SHP77 treated with DMSO at 0.1 percent for 48 hours (cell line): ENCODE measurements at regions not wholly inside any gene's neighbourhood (a gene's known extent, or its start where the extent isn't known, plus 50 kb on each side); places are given as distances from the start of the nearest gene placed in this dataset.
"Not testable (repeated sequence)": the region's sequence is repeated elsewhere in the genome, so short reads cannot be mapped to it uniquely, and the experiment has no call there.

Experiments
- DNase-seq: peaks from one replicate; lab custom pipeline; 2025; lab: John Stamatoyannopoulos, UW

GRCh38 chr4:11842620-11843263, 414.0 kb upstream of the HS3ST1 start:
- peak; percentile 1 for DNase-seq

- no peak for DNase-seq
Measured at GRCh38 chr4:11839889-11840288, 411.2 kb upstream of the HS3ST1 start.

DNA sequence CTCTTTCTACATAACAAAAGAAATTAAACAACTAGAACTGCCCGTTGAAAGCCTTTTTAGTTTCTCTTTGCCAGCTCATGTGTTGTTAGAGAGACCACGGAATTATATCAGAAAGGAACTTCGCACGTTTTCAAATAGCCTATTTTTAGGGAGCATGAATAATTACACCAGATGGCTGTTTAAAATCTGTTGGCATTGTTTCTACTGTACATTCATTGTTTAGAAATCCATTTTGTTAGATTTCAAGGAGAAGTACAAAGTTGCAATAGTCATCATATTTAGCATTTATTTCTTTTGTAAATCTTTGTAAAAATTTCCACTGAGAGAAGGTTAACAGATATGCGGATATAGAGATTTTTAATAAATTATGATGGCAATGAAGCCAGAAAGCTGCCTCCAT, 403.0 kb upstream of the HS3ST1 start:
- no peak for DNase-seq

DNA sequence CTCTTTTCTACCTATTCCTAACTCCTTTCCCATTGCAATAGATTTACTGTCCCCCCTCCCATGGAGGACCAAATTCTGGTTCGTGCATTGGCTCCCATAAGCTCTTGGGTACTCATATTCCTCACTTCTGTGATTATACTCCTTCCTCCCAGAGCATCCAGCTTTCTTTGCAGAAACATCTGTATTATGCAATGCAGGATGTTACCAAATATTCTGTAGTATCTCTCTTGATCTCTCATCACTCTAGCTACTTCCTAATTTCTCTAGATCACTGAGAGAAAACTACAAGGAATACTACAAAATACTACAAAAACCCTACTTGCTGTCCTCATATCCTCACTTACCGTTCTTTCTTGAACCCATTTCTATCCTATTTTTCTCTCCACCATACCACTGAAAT, 395.9 kb upstream of the HS3ST1 start:
- DNase-seq, result no peak

GRCh38 chr4:11821772-11822430, 393.2 kb upstream of the HS3ST1 start:
- DNase-seq, result no peak

- no peak for DNase-seq
Measured at GRCh38 chr4:11817088-11817487, 388.4 kb upstream of the HS3ST1 start.

GRCh38 chr4:11814758-11815157, 386.1 kb upstream of the HS3ST1 start:
- no peak for DNase-seq

GRCh38 chr4:11813951-11814446, 385.3 kb upstream of the HS3ST1 start:
- no peak for DNase-seq

GRCh38 chr4:11811521-11811920, 382.8 kb upstream of the HS3ST1 start:
- not testable (repeated sequence) for DNase-seq

GRCh38 chr4:11805842-11806241, 377.1 kb upstream of the HS3ST1 start:
- DNase-seq, result no peak

GRCh38 chr4:11801466-11802446, 373.1 kb upstream of the HS3ST1 start:
- no peak for DNase-seq

GRCh38 chr4:11799196-11799595, 370.5 kb upstream of the HS3ST1 start:
- DNase-seq, result no peak

- no peak for DNase-seq
Measured at GRCh38 chr4:11791797-11792196, 363.1 kb upstream of the HS3ST1 start.

DNA sequence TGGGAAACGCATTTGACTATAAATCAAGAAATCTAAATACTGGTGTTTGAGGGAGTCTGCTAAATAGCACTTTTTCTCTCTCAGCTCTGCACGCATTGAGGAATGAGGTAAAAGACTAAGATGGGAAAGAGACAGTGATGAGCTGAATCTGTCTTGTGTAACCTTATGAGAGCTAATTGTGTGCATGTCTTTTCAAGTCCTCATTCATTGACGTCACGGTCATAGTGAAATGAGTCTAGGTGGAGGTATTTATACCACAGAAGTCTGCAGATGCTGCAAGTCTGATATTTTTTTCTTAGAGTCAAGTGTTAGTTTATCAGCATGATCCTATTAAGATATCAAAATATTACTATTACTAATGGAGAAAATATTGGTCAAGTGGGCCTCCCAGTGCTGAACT, 361.5 kb upstream of the HS3ST1 start:
- DNase-seq, result no peak

DNA sequence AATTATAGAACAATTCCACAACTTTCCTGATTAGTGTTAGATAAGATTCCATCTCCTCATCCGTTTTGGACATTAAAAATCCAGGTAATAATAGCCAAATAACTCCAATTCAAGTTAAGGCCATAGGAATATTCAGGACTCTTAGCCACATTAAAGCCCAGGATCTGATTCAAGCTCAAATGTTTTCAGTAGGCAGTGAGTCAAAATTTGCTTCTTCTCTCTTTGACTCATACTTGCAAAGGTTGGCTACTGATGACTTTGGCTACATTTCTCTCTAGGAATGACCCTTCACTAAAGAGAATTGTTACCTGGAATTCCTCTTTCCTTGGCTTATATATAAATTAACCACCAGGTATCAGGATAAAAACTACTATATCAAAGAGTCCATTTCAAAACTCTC, 354.9 kb upstream of the HS3ST1 start:
- no peak for DNase-seq

GRCh38 chr4:11782859-11783258, 354.2 kb upstream of the HS3ST1 start:
- DNase-seq, result no peak

DNA sequence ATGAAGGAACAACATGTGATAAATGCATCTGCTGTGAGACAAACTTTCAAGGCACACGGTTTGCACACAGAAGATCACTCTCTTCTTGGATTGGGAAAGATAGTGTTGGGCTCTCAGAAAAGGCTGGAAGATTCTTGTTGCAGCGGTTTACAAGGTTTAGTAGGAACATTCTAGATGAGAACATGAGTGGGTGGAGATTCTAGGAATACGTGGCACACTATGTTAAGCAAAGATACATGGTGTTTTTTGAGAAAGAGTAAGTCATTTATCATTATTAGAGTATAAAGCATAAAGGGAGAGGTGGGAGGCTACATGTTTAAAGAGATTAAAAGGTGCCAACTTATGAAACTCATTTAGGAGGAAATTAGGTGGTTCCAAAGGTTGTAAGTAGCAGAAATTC, 348.8 kb upstream of the HS3ST1 start:
- no peak for DNase-seq

- no peak for DNase-seq
Measured at GRCh38 chr4:11774346-11774745, 345.7 kb upstream of the HS3ST1 start.

DNA sequence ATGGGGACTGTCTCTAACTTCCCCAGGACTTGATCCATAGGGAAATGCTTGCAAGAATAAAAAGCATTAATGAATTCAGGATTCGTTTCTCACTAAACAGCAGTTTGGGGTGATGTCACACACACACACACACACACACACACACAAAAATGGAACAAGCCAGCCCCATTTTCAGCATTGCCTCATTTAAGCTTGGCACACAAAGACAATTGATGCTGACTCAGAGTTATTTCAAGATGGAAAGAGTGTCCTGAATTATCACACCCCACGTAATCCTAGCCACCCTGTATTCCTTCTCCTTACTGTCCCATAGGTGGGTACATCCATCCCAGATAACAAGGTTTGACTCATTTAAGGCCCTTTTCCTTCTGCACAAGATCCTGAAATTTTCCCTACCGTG, 345.1 kb upstream of the HS3ST1 start:
- DNase-seq, result no peak

GRCh38 chr4:11769434-11769833, 340.7 kb upstream of the HS3ST1 start:
- DNase-seq, result no peak

DNA sequence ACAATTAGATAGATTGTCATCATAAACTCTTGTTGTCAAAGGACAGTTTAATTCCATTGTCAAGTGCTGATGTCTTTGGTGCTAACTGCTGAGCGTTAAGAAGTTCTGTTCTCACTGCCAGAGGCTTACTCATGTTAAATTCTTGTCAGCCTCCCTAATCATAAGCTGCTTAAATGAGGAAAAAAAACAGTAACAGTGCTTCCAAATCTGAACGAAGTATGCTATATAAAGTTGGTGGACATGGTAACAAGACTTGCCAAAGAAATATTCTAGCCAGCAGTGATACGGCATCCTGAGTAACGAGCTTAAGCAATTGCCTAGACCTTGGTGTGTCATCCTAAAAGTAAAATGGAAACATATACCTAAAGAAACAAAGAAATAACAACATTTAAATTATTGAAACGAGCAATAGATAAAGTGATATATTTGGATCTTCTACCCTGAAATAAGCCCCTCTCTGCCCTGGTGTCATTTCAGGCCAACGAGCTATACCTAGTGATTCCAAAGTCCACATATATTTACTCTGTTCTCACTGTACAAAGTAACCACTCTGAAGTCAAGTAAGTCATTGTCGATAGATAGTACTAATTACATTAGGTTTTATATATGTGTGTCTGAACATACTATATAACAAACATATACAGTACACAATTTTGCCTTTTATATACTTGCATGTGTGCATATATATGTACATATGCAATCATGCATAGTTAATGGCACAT, 339.7 kb upstream of the HS3ST1 start:
- no peak for DNase-seq

DNA sequence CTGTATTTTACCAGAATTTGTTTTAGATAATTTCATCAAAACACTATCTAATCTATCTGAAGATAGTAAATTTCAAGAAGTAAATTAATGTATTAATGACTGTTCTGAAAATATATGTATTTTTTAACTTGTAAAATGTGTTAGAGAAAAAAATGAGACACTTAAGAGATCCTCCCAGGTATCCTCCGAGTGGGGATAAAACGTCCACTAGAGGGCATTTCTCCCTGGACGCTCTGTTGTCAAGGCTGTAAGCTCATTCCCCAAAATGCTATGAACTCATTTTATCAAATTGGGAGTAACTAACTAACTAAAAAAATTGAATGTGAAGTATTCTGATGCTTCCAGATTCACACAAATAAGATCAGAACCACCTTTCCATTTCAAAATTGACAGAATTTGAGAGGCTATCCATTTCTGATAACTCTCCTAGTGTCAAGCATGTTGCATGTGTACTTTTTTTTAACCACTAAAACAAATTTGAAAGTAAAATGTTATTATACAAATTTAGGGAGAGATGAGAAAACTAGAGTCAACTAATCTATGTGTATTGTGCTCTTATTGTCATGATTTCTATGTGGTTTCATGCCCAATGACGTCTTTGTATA, 337.3 kb upstream of the HS3ST1 start:
- DNase-seq, result no peak
